ENCODE measurements at regions not wholly inside any gene's neighbourhood (a gene's known extent, or its start where the extent isn't known, plus 50 kb on each side); places are given as distances from the start of the nearest gene placed in this dataset.

- no TSS peak for BruUV-seq (replicated peaks)
- Mint-ChIP-seq H3K27me3 (ENCODE audit: insufficient read depth, unreplicated experiment) (no peaks in the 10 kb centered on the region), H3K4me3 (ENCODE audit: unreplicated experiment) (no peak overlapping the region), H3K27ac (ENCODE audit: low read depth, unreplicated experiment) (no peak overlapping the region), H3K9me3 (ENCODE audit: unreplicated experiment) (peaks cover 19% of the 10 kb centered on the region), H3K4me1 (ENCODE audit: insufficient read depth, unreplicated experiment) (no peaks in the 10 kb centered on the region), H3K36me3 (ENCODE audit: insufficient read depth, unreplicated experiment) (no peaks in the 10 kb centered on the region)
- no peak for TF ChIP-seq CTCF (IDR thresholded peaks at IDR 0.05; ENCODE audit: unreplicated experiment)
- POLR2A ChIA-PET: no interaction called here
- no peak for DNase-seq (ENCODE audit: unreplicated experiment)
- intact Hi-C loops (cut with micrococcal nuclease): no loop called here
- CTCF ChIA-PET: no interaction called here
Measured at GRCh38 chr1:4079815-4080214, 179.7 kb upstream of the C1orf174 start.

- Mint-ChIP-seq H3K9me3 (ENCODE audit: unreplicated experiment) (peaks cover 26% of the 10 kb centered on the region), H3K4me1 (ENCODE audit: insufficient read depth, unreplicated experiment) (no peaks in the 10 kb centered on the region), H3K36me3 (ENCODE audit: insufficient read depth, unreplicated experiment) (no peaks in the 10 kb centered on the region), H3K27ac (ENCODE audit: low read depth, unreplicated experiment) (no peak overlapping the region), H3K4me3 (ENCODE audit: unreplicated experiment) (no peak overlapping the region), H3K27me3 (ENCODE audit: insufficient read depth, unreplicated experiment) (no peaks in the 10 kb centered on the region)
- no TSS peak for BruUV-seq (replicated peaks)
- ChIA-PET CTCF (no interaction called here), POLR2A (no interaction called here)
- no peak for DNase-seq (ENCODE audit: unreplicated experiment)
- no peak for TF ChIP-seq CTCF (IDR thresholded peaks at IDR 0.05; ENCODE audit: unreplicated experiment)
- intact Hi-C loops (cut with micrococcal nuclease): no loop called here
Measured at GRCh38 chr1:4081806-4082711, 182.0 kb upstream of the C1orf174 start.

GRCh38 chr1:4083231-4084047, 183.4 kb upstream of the C1orf174 start:
- H3K4me1 Mint-ChIP-seq (ENCODE audit: insufficient read depth, unreplicated experiment): no peaks in the 10 kb centered on the region
- POLR2A ChIA-PET: no interaction called here
- no peak for TF ChIP-seq CTCF (IDR thresholded peaks at IDR 0.05; ENCODE audit: unreplicated experiment)
- no peak overlapping the region for H3K27ac Mint-ChIP-seq (ENCODE audit: low read depth, unreplicated experiment)
- no peak for DNase-seq (ENCODE audit: unreplicated experiment)
- CTCF ChIA-PET: no interaction called here
- H3K4me3 Mint-ChIP-seq (ENCODE audit: unreplicated experiment): no peak overlapping the region
- H3K36me3 Mint-ChIP-seq (ENCODE audit: insufficient read depth, unreplicated experiment): no peaks in the 10 kb centered on the region
- no TSS peak for BruUV-seq (replicated peaks)
- no peaks in the 10 kb centered on the region for H3K27me3 Mint-ChIP-seq (ENCODE audit: insufficient read depth, unreplicated experiment)
- H3K9me3 Mint-ChIP-seq (ENCODE audit: unreplicated experiment): peaks cover 26% of the 10 kb centered on the region
- intact Hi-C loops (cut with micrococcal nuclease): no loop called here

- no TSS peak for BruUV-seq (replicated peaks)
- no peak overlapping the region for H3K4me3 Mint-ChIP-seq (ENCODE audit: unreplicated experiment)
- no peak overlapping the region for H3K27ac Mint-ChIP-seq (ENCODE audit: low read depth, unreplicated experiment)
- no peaks in the 10 kb centered on the region for H3K36me3 Mint-ChIP-seq (ENCODE audit: insufficient read depth, unreplicated experiment)
- intact Hi-C loops (cut with micrococcal nuclease): no loop called here
- H3K27me3 Mint-ChIP-seq (ENCODE audit: insufficient read depth, unreplicated experiment): no peaks in the 10 kb centered on the region
- H3K4me1 Mint-ChIP-seq (ENCODE audit: insufficient read depth, unreplicated experiment): no peaks in the 10 kb centered on the region
- no peak for DNase-seq (ENCODE audit: unreplicated experiment)
- peaks cover 25% of the 10 kb centered on the region for H3K9me3 Mint-ChIP-seq (ENCODE audit: unreplicated experiment)
- POLR2A ChIA-PET: no interaction called here
- CTCF ChIA-PET: no interaction called here
- no peak for TF ChIP-seq CTCF (IDR thresholded peaks at IDR 0.05; ENCODE audit: unreplicated experiment)
Measured at GRCh38 chr1:4084048-4084431, 184.0 kb upstream of the C1orf174 start.

Measured in MCF 10A (cell line).